B cell (primary cell): ENCODE measurements at regions not wholly inside any gene's neighbourhood (a gene's known extent, or its start where the extent isn't known, plus 50 kb on each side); places are given as distances from the start of the nearest gene placed in this dataset.

Source experiments
- CTCF ChIP-seq: fragments of 200-600 bp; IDR thresholded peaks from one replicate; pipeline ENCODE4 v1.8.0; 2022; ENCODE audit warnings: antibody characterized with exemption, mild to moderate bottlenecking
- EZH2 ChIP-seq: IDR thresholded peaks from 2 replicates; pipeline ENCODE4 v1.6.1; 2012; ENCODE audit warnings: borderline replicate concordance, low read depth, mild to moderate bottlenecking, moderate library complexity, low read length; ENCODE audit not compliant: insufficient read depth, poor library complexity, severe bottlenecking

- TF ChIP-seq CTCF, result no peak
- TF ChIP-seq EZH2, result no peak
These were observed 837.6 kb downstream of the VRK1 start for GRCh38 chr14:97634751-97635150.
